Activated B cell treated with CpG ODN at 0.5 μM for 24 hours (primary cell): ENCODE measurements at regions not wholly inside any gene's neighbourhood (a gene's known extent, or its start where the extent isn't known, plus 50 kb on each side); places are given as distances from the start of the nearest gene placed in this dataset.
"Not testable (repeated sequence)": the region's sequence is repeated elsewhere in the genome, so short reads cannot be mapped to it uniquely, and the experiment has no call there.

Experiments
- ATAC-seq: fragments of 200-7000 bp; cut with Tn5 transposase; one replicate; pipeline ENCODE4 v1.10.0; 2021; ENCODE audit warnings: low read depth, mild to moderate bottlenecking, moderate library complexity
- CTCF ChIA-PET: fragments of 350-600 bp; sonication (Branson Sonifier 250); formaldehyde crosslinking; loops from one replicate; lab custom pipeline; 2021; ENCODE audit warnings: antibody characterized with exemption; lab: Charles Lee
- POLR2A ChIA-PET: fragments of 350-600 bp; sonication (Branson Sonifier 250); formaldehyde crosslinking; loops from one replicate; lab custom pipeline; 2021; ENCODE audit warnings: antibody characterized with exemption; lab: Charles Lee
- DNase-seq: peaks from one replicate; pipeline ENCODE4 v3.0.0; 2022
- H3K27ac Mint-ChIP-seq: one replicate; pipeline ENCODE4 v1.8.0; 2020; ENCODE audit warnings: mixed read lengths
- H3K27me3 Mint-ChIP-seq: one replicate; pipeline ENCODE4 v1.8.0; 2021; ENCODE audit warnings: mixed read lengths
- H3K36me3 Mint-ChIP-seq: one replicate; pipeline ENCODE4 v1.8.0; 2021; ENCODE audit warnings: low read depth, mixed read lengths
- H3K4me1 Mint-ChIP-seq: one replicate; pipeline ENCODE4 v1.8.0; 2021; ENCODE audit warnings: mixed read lengths
- H3K4me3 Mint-ChIP-seq: one replicate; pipeline ENCODE4 v1.8.0; 2020; ENCODE audit warnings: mild to moderate bottlenecking, mixed read lengths
- H3K9me3 Mint-ChIP-seq: one replicate; pipeline ENCODE4 v1.8.0; 2020; ENCODE audit warnings: mixed read lengths
- intact Hi-C: fragments of 100-400 bp; cut with micrococcal nuclease; formaldehyde crosslinking; loops from one replicate; pipeline ENCODE4 v1.15.1; 2024
- TF ChIP-seq, protein P1 (sequence below): fragments of 200-600 bp; IDR thresholded peaks from one replicate; pipeline ENCODE4 v1.8.0; 2022; ENCODE audit warnings: antibody characterized with exemption, mild to moderate bottlenecking

DNA sequence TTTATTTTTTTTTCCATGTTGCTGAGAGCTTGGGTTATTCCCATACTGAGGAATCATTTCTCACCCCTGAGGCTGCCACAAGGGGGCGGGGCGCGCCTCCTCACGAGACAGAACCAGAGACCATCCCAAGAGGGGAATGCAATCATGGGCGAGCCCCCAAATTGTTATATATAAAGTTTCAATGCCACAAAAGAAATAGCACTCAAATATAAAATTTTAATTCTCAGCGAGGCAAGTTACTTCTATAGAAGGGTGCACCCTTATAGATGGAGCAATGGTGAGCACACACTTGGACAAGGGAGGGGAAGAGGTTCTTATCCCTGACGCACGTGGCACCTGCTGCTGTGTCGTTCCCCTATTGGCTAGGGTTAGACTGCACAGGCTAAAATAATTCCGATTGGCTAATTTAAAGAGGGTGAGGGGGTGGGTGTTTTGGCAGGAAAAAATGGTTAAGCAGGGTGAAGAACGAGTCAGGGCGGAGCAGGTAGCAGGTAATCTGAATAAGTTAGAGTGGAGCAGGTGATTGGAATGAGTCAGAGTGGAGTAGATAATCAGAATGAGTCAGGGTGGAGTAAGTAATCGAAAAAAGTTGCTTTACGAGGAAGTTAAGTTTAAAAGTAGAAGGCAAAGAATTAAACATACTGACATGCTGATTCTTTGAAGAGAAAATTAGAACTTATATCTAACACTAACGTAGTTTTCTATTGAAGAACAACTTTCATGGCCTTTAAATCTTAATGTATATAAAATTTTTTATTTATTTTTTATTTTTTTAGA is 177.5 kb downstream of the MTCL1 start:
- TF ChIP-seq, protein P1, sequence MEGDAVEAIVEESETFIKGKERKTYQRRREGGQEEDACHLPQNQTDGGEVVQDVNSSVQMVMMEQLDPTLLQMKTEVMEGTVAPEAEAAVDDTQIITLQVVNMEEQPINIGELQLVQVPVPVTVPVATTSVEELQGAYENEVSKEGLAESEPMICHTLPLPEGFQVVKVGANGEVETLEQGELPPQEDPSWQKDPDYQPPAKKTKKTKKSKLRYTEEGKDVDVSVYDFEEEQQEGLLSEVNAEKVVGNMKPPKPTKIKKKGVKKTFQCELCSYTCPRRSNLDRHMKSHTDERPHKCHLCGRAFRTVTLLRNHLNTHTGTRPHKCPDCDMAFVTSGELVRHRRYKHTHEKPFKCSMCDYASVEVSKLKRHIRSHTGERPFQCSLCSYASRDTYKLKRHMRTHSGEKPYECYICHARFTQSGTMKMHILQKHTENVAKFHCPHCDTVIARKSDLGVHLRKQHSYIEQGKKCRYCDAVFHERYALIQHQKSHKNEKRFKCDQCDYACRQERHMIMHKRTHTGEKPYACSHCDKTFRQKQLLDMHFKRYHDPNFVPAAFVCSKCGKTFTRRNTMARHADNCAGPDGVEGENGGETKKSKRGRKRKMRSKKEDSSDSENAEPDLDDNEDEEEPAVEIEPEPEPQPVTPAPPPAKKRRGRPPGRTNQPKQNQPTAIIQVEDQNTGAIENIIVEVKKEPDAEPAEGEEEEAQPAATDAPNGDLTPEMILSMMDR: no peak
- POLR2A ChIA-PET: no interaction called here

GRCh38 chr18:8883409-8883668 is 178.0 kb downstream of the MTCL1 start:
- H3K9me3 Mint-ChIP-seq: peaks cover 23% of the 10 kb centered on the region
- no peak overlapping the region for H3K27ac Mint-ChIP-seq
- peaks cover 5% of the 10 kb centered on the region for H3K36me3 Mint-ChIP-seq
- no peaks in the 10 kb centered on the region for H3K27me3 Mint-ChIP-seq
- POLR2A ChIA-PET: no interaction called here
- TF ChIP-seq, protein P1: no peak
- no peak for ATAC-seq
- CTCF ChIA-PET: no interaction called here
- no peak for DNase-seq
- H3K4me3 Mint-ChIP-seq: no peak overlapping the region
- H3K4me1 Mint-ChIP-seq: no peaks in the 10 kb centered on the region
- intact Hi-C loops: no loop called here

More for the DNA sequence above, 177.5 kb downstream of the MTCL1 start:
- H3K4me1 Mint-ChIP-seq: no peaks in the 10 kb centered on the region
- intact Hi-C loops: no loop called here
- H3K4me3 Mint-ChIP-seq: no peak overlapping the region
- H3K27me3 Mint-ChIP-seq: no peaks in the 10 kb centered on the region
- H3K36me3 Mint-ChIP-seq: peaks cover 4% of the 10 kb centered on the region
- peaks cover 21% of the 10 kb centered on the region for H3K9me3 Mint-ChIP-seq
- DNase-seq (no peak), ATAC-seq (no peak)
- CTCF ChIA-PET: no interaction called here
- no peak overlapping the region for H3K27ac Mint-ChIP-seq

DNA sequence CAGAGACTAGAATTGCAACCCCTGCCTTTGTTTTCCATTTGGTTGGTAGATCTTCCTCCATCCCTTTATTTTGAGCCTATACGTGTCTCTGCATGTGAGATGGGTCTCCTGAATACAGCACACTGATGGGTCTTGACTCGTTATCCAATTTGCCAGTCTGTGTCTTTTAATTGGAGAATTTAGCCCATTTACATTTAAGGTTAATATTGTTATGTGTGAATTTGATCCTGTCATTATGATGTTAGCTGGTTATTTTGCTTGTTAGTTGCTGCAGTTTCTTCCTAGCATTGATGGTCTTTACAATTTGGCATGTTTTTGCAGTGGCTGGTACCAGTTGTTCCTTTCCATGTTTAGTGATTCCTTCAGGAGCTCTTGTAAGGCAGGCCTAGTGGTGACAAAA is 182.5 kb downstream of the MTCL1 start:
- H3K36me3 Mint-ChIP-seq, H3K4me1 Mint-ChIP-seq, ATAC-seq, CTCF ChIA-PET, intact Hi-C loops, H3K4me3 Mint-ChIP-seq, DNase-seq, H3K27ac Mint-ChIP-seq, POLR2A ChIA-PET, H3K27me3 Mint-ChIP-seq: not testable (repeated sequence)
- H3K9me3 Mint-ChIP-seq: peaks cover 17% of the 10 kb centered on the region

GRCh38 chr18:8889489-8889888 is 184.1 kb downstream of the MTCL1 start:
- TF ChIP-seq, protein P1: no peak
- POLR2A ChIA-PET: no interaction called here
- ATAC-seq: no peak
- peaks cover 5% of the 10 kb centered on the region for H3K36me3 Mint-ChIP-seq
- H3K4me3 Mint-ChIP-seq: no peak overlapping the region
- no peak overlapping the region for H3K27ac Mint-ChIP-seq
- CTCF ChIA-PET: no interaction called here
- peaks cover 3% of the 10 kb centered on the region for H3K27me3 Mint-ChIP-seq
- DNase-seq: no peak
- H3K4me1 Mint-ChIP-seq: no peaks in the 10 kb centered on the region
- intact Hi-C loops: no loop called here
- H3K9me3 Mint-ChIP-seq: peaks cover 16% of the 10 kb centered on the region

GRCh38 chr18:8890503-8890902 is 185.1 kb downstream of the MTCL1 start:
- POLR2A ChIA-PET: interaction anchor here (0.6 kb wide), 1 partner anchor 728 kb away, joined by 9 read pairs; no protein-coding TSS in a partner anchor
- H3K27ac Mint-ChIP-seq, H3K27me3 Mint-ChIP-seq, intact Hi-C loops, H3K36me3 Mint-ChIP-seq, ATAC-seq, H3K4me3 Mint-ChIP-seq, DNase-seq, H3K4me1 Mint-ChIP-seq, CTCF ChIA-PET: not testable (repeated sequence)
- peaks cover 15% of the 10 kb centered on the region for H3K9me3 Mint-ChIP-seq

DNA sequence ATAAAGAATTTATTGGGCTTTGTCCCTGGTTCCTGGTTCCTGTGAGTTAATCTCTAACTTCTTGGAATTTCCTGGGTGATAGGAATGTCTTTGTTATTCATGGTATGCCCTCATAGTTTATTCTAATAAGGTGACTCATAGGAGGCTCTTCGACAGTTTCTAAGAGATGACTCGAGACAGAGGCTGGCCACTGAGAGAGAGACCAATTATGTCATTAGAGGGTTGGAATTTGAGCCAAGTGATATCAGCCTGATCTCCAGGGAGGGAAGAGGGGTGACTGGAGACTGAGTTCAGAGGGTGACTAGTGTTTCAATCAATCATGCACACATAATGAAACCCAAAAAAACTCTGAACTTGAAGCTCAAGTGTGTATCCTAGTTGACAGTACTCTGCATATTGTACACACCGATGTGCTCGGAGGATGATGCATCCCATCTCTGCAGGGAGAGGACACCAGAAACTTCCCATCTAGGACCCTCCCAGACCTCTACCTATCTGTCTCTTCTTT is 185.7 kb downstream of the MTCL1 start:
- intact Hi-C loops: no loop called here
- TF ChIP-seq, protein P1: no peak
- peaks cover 5% of the 10 kb centered on the region for H3K36me3 Mint-ChIP-seq
- H3K4me1 Mint-ChIP-seq: no peaks in the 10 kb centered on the region
- peaks cover 3% of the 10 kb centered on the region for H3K27me3 Mint-ChIP-seq
- H3K9me3 Mint-ChIP-seq: peaks cover 10% of the 10 kb centered on the region
- ChIA-PET CTCF (no interaction called here), POLR2A (interaction anchor here (0.6 kb wide), 1 partner anchor 728 kb away, joined by 9 read pairs; no protein-coding TSS in a partner anchor)
- H3K4me3 Mint-ChIP-seq: no peak overlapping the region
- ATAC-seq: no peak
- no peak for DNase-seq
- H3K27ac Mint-ChIP-seq: no peak overlapping the region
